ENCODE measurements at regions not wholly inside any gene's neighbourhood (a gene's known extent, or its start where the extent isn't known, plus 50 kb on each side); places are given as distances from the start of the nearest gene placed in this dataset.

DNA sequence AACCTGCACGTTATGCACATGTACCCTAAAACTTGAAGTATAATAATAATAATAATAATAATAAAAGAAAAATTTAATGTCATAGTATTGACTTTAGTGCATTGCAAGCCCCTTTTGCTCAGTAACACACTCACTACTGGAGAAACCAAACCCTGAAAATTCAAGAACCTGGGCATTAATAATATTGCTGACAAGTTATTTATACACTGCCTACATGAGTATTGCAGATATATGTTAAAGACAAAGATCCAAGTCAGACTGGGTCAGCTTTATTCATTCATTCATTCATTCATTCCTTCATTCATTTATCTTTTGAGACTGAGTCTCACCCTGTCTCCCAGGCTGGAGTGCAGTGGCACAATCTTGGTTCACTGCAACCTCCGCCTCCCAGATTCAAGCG lies 1711.2 kb downstream of the TP53TG3F start:
- no peak for DNase-seq

DNA sequence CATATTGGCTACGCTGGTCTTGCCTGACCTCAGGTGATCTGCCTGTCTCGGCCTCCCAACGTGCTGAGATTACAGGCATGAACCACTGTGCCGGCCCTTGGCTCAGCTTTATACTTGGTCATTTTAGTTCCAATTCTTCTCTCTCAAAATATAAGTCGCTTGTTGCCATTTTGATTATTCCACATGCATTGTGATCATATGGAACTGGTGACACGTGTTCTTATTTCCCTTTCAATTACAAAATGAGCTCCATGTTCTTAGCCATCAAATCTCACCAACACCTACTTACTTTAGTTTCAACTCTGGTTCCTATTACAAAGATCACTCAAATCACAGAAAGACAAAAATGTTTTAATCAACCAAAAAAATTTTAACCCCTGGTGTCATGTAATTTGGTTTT lies 1711.7 kb downstream of the TP53TG3F start:
- no peak for DNase-seq

DNA sequence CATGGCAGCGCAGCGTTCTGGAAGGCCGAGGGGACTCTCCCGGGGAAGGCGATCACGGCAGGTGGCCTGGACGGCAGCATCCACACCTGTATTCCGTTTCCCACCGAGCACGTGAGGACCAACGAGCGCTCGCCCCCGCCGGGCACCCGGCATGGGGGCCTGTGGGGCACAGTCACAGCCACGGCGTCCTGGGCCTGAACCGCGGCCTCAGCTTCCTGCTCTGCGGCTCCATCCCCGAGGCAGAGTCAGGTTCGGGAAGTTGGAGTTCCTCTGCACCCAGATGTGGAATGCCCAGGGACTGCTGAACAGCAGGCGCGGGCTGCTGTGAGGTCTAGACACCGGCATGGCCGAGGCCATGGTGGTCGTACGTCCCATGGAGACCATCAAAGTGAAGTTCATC lies 1713.9 kb downstream of the TP53TG3F start:
- DNase-seq: no peak

DNA sequence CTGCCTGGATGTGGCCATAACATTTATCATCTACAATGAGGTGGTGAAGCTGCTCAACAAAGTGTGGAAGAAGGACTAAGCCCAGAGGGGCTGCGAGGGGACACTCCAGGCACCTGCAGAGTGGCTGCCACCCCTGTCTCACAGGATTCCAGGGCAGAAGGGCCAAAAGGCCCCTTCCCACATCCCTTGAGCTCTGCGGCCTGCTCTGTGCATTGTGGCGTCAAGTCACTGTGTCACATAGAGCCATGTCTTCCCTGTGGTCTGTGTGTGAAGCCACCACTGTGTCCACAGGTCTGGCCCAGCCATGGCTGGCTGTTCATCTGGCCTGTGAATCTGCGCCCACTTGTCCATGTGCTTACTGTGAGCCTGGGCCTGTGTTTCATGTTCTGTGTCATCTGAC lies 1714.6 kb downstream of the TP53TG3F start:
- no peak for DNase-seq

DNA sequence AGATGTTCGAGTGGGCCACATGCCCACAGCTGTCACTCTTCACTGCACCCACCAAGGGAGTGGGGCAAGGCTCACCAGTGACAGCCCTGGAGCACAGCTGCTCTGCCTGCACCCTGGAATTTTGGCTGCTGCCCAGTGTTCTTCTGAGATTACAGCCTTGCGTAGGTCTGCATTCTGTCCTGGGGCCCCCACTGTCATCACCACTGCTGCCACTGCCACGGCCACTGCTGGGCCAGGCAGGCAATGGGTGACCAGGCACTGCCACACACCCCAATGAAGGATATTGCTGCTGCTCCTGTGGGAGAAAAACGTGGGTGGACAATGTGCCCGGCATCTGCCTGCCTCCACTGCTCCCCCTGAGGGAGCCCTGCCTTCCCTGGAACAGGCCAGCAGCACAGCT lies 1717.0 kb downstream of the TP53TG3F start:
- DNase-seq: no peak

DNA sequence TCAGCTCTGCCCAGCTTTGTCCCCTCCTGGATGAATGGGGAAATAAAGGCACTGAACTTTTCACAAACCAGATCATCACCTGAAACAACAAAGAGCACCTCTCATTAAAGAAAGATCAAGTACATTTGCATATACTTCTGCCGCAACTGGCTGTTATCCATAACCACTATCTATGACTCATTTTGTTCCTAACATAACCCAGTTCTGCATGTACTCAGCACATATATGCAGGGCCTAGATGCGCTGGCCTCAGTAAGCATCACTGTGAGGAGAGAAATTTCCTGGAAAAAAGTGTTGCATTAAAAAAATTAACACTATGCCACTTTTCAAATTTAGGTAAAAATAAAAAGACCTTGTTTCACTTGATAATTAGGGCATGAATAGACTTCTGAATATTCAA lies 1718.4 kb downstream of the TP53TG3F start:
- DNase-seq: peak; percentile 19

DNA sequence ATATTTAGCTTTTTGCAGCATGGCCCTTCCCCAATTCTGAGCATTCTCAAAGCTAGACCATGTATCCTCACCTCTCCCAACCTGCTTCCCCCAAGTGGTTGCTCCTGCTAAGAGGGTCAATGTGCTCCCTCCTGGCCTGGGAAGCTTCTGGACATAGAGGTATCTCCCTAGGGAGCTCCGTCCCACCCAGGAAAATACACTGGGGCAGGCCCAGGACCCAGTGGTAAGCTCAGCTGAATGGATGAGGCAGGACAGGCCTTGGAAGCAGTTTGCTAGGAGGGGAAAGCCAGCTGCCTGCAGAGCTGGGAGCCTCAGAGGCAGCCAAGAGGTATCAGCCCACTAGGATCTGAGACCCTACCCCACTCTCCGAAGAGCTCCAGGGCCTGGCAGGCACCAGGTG lies 1721.6 kb downstream of the TP53TG3F start:
- DNase-seq: no peak

DNA sequence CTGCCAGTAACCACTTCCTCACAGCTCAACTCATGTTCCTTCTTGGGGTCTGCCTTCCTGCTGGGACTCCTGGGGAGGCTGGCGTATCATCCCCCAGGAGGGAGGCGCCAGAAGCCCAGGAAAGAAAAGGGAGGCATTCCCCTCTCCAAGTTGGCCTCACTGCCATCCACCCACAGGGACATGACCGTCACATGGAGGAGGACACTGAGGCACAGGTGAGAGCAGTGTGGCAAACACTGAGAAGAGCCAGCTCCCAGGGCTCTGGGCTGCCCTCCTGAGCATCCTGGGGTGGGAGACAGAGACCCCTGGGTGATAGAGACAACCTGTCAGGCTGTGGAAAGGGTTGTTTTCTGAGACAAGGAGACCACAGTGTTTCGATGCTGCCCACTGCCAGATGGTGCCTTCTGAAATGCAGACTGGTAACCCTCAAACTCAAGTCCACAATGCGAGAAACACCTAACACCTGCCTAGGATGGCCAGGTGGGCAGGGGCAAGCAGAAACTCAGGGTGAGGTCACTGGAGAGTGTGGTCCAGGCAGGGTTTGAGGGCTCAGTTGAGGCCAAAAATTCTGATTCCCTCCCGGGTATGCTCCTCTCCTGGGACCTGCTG lies 1722.1 kb downstream of the TP53TG3F start:
- DNase-seq: no peak

DNA sequence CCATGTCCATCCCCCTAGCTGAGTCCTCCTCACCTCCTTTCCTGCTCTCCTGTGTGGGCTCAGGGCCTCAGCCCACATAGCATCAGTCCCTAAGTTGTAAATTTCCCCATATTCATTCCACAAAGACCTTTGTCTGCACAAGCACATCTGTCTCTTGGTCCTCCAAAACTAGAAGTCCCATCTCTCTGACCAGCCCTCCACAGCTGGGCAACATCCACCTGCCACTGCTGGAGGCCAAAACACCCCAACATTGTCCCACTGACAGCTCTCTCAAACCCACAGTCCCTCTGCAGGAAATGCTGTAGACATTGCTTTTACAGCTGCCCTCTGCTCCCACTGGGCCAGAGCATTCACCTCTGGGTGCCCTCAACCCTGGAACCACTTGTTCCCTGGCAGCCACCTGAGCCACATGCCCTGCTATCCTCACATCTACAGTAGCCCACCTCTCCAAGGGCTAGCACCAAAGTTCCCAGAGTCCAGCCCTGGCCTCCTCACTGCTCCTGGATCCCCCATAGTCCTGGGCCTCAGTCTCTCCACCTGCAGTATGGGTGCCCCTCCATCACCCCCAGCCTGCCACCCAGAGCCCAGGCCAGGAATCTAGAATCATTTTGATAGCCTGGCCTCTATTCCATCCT lies 1722.7 kb downstream of the TP53TG3F start:
- no peak for DNase-seq

DNA sequence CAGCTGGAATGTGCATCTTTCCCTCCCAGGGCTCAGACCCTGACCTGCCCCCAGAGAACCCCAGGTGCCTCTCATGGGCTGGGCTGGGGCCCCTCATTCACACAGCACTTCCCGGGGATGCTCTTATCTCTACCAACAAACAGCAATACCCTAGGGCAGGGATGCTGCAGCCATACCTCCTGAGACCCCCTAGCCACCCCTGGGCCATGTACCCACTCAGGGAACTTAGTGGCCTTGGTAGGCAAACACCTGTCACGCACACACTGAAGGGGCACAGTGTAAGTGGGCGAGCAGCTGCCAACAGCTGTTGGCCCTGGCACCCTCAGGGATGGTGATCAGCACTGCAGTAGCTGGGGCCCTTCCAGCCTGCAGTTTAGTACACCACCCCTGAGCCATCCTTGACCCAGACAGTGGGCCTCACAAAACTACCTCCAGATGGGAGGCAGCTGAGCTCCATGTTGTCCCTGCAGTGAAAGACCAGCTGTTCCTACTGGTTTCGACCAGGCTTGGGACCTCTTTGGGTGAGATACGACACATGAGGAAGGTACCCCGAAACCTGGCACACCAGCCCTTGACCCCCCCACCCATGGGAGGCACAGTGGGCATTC lies 1723.6 kb downstream of the TP53TG3F start:
- DNase-seq: no peak

DNA sequence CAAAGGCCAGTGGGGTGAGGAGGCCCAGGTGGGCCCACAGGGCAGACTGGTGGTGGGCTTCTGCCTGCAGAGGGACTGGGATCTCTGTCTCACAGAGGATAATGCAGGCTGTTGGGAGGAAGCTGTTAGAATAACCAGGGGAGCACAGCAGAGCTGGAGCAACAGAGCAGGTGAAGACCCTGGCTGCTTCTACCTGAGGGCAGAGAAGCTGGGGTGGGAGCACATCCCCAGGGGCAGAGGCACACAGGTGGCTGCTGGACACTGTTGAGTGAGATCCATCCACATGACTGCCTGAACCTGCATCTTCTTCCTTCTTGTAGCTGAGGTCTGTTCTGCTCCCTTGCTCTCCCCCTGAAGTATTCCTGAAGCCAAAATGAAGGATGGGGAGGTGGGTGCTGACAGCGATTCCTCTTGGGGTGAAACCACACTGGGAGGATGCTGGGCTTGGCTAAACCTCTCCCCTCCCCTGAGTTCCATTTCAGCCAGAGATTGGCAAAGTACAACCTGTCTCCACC lies 1725.0 kb downstream of the TP53TG3F start:
- DNase-seq: no peak

DNA sequence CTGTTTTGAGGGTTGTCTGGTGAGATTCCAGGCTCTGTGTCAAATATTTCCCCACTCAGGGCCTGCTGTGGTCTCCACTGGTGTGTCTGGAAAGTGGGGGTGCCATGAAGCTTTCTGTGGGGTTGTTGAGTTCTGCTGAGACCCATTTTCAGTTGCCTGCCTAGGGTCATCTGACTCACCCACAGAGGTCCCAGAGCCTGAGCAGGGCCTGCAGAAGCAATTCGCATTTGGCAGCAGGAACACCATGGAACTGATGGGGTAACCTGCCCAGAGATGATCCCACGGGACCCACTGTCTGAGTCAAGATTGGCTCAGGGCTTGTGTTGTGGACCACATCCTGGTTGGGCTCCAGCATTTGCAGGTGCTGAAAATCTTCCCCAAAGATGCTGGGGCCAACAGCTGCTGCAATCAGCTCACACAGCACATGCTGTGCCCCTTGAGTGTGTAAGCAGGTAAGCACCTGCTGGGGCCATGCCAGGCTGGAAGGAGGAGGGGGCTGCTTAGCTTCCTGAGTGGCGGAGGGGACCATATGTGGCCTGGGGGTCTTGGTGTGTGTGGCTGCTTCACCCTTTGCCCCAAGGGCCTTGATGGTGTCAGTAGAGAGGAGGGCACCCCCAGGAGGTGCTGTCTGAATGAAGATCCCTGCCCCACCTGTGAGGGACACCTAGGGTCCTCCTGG lies 1726.1 kb downstream of the TP53TG3F start:
- DNase-seq: no peak

DNA sequence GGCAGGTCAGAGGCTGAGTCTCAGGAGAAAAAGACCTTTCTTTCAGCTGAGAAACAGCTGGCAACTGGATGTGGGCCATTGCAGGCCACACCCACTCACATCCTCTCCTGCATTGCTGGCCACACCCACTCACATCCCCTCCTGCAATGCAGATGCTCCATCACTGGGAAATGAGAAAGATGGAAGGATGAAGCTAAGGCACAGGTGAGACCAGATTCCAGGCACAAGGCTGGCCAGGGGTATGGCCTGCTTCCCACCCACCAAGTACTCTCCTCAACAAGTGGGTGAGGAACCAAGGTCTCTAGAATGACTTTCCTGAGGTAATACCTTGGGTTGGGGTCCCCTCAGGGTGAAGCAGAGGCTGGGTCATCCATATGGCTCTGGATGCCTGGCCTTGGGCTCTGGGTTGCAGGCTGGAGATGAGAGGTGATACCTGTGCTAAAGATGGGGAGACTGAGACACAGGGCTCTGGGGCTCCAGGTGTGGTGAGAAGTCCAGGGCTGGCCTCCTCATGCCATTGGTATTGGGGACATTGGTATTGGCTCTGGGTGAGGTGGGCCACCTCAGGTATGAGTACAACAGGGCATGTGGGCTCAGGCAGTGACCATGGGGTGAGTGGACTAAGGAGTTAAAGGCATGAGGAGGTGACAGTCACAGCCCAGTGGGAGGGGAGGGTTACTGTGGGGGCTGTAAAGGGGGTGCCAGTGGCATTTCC lies 1726.8 kb downstream of the TP53TG3F start:
- no peak for DNase-seq

DNA sequence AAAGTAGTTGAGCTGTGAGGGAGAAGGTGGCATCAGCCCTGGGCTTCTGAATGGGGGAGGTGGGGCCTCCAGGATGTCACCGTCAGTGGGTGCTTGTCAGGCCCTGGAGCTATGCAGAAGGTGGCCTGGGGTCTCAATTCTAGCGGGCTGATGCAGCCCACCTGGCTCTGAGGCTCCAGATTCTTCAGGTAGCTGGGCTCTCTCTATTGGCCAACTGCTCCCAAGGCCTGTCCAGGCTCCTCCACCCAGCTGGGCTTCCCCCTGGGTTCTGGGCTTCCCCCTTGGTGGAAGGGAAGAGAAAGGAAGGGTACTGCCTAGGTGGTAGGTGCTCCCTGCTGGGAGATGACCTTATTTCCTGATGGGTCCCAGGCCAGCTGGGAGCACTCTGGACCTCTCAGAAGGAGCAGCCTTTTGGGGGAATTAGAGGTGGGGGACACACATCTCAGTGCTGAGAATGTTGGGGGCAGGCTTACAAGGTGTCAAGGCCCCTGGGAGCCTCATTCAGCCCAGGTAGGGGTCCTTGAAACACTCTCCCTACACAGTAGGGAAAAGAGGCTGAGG lies 1728.3 kb downstream of the TP53TG3F start:
- no peak for DNase-seq

DNA sequence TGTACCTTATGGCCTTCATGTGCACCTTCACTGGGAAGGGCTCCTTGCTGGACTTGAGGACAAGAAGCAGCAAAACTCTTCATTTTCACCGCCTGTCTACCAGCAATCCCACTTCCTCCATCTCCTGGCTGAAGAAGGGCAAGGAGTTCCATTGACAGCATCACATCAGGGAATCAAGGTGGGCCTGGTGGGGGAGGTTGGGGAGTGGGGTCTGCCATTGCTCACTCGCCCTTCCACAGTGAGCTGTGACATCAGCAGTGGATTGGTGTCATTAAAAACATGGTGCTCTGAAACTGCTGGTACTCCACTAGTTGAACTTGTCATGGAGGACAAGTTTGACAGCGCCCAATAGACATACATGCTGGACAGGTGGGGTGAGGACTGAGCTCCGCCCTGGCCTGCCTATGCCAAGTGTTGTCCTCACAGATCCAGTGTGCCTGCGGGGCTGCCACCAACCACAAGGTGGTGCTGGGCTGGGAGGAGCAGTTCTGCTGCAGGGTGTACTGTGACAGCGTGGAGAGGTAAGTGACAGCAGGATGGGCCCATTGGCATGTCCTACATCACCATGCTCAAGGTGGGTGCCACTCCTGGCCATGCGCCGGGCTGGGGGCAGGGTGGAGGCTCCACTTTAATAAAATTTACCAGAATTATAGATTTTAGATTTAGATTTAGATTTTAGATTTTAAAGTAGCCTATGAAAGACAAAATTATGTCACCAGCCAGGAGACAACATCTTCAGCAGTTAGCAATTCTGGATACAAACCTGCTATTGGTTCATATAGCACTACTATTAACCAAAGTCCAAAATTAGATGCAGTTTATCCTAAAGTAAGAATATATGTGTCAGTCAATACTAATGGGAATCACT lies 1729.1 kb downstream of the TP53TG3F start:
- DNase-seq: peak; percentile 7

DNA sequence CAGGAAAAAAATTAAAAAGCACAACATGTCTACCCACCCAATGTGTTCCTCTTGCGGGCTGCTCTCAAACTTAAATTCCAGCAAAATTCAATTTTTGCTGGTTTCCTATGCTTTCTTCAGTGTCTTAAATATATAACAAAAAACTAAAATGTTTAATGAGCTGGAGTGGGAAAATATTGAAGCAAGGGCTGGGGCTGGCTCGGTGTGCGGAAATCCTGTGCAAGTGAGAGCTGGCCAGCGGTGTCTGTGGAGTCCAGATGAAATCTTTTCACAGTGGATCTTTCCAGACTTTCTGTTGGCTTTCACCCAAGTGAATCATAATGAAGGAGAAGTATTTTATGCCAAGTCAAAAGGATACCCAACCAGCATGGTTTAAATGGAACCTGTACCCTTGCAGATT lies 1733.6 kb downstream of the TP53TG3F start:
- no peak for DNase-seq

DNA sequence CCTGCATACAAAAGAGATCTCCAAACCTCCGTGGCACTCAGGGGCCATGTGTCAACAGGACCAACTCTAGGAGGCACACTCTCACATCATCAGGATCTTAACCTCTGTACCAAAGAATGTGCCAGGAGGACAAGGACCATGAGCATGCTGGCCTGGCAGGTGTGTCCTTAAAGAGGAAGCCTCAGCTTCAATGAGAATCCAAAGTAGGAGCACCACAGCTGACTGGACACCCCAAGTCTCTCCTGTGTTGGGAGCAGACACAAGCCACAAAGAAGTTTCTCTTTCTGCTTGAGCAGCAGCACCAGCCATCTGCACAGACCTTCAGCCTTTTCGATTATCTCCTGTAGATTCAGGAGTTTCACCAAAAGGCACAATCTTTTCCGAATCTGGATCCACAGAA lies 1734.5 kb downstream of the TP53TG3F start:
- DNase-seq: no peak

DNA sequence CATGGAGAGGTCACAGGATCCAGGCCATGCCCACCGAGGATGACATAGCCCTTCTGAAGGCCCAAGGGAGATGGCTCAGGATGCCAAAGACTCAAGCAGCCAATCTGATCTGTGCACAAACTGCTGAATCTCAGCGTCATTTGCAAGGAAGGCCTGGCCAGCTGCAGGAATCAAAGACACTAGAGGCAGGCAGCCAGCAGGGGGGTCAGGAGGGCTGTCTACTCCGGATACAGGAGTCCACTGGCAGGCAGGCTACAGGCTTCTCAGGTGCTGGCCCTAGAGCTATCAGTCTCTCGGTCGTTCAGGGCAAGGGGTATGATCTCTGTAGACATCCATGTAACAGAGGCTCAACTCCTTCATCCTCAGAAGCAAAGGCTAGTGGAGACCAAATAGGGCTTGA lies 1735.3 kb downstream of the TP53TG3F start:
- no peak for DNase-seq

DNA sequence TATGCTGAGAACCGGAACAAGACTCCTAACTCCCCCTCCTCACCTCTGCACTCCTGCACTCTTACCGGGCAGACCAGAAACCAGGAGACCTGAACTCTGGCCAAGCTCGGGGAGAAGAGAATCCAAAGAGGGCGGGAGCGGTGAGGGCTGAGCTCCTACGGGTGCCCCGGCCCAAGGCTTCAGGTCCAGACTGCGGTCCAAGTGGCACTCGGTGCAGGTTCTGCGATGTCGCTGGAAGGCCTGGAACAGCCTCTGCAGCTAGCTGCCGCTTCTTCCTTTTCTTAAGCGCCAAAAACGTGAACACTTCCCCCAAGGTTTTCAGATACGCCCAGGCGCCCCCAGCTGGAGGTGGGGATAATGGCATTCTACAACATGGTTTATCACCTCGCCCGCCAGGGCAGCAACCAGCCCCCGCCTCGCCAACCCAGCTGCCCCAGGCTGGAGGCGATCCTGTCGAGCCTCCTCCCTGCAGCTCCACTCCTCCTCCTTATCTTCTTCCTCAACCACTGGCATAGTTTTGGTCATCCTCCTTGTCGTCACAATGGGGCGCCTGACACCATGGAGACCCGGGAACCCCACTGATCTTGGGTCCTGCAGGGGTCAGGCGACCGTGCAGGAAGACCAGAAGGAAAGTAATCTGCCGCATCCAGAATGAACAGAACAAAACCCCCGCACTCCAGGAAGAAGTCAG lies 1735.9 kb downstream of the TP53TG3F start:
- no peak for DNase-seq

DNA sequence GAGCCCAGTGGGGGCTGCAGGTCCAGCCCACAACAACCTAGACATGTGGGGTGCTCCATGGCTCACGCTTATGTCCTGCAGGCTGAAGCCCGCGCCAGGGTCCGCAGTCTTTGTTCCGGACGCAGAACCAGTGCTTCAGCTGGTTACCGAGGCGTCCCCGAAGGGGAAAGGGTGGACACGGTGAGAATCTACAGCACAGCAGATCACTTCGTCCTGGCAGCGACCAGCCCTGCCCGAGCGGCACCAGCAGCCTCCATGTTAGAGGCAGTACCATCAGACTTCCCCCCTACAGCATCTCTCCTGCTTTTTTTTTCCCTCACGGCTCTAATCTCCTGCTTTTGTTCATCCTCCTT lies 1736.4 kb downstream of the TP53TG3F start:
- no peak for DNase-seq

DNA sequence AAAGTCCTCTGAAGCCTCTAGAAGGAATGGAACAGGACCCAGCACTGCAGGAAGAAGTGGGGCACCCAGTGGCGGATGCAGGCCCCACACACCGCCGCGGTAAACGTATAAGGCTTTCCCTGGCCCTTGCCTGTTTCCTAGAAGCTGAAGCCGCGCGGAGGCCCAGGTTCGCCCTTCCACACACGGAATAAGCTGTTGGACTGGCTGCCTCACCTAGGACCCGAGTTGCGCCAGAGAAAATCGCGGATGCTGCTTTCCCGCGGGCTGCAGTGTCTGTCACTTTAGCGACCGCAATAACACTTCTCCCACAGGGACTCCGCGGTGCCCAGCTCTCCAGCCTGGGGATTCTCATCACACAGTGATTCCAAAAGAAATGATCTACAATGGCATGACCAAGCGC lies 1736.9 kb downstream of the TP53TG3F start:
- no peak for DNase-seq
